ENCODE measurements at regions not wholly inside any gene's neighbourhood (a gene's known extent, or its start where the extent isn't known, plus 50 kb on each side); places are given as distances from the start of the nearest gene placed in this dataset.

- no peak for DNase-seq
These were observed 318.1 kb downstream of the LRIG3 start for GRCh38 chr12:58602179-58602578.

- no peak for DNase-seq
These were observed 317.6 kb downstream of the LRIG3 start for GRCh38 chr12:58602736-58603135.

GRCh38 chr12:58607805-58608204 lies 312.5 kb downstream of the LRIG3 start:
- DNase-seq = no peak

- no peak for DNase-seq
These were observed 311.6 kb downstream of the LRIG3 start for GRCh38 chr12:58608711-58609110.

- no peak for DNase-seq
These were observed 305.3 kb downstream of the LRIG3 start for GRCh38 chr12:58615047-58615446.

- no peak for DNase-seq
These were observed 304.7 kb downstream of the LRIG3 start for GRCh38 chr12:58615576-58615975.

GRCh38 chr12:58616618-58617017 lies 303.7 kb downstream of the LRIG3 start:
- no peak for DNase-seq

- no peak for DNase-seq
These were observed 299.2 kb downstream of the LRIG3 start for GRCh38 chr12:58621126-58621525.

GRCh38 chr12:58629376-58629775 lies 290.9 kb downstream of the LRIG3 start:
- DNase-seq = no peak

- DNase-seq = no peak
These were observed 286.8 kb downstream of the LRIG3 start for GRCh38 chr12:58633479-58633878.

- no peak for DNase-seq
These were observed 280.9 kb downstream of the LRIG3 start for GRCh38 chr12:58639318-58639934.

GRCh38 chr12:58640314-58640713 lies 280.0 kb downstream of the LRIG3 start:
- DNase-seq = no peak

GRCh38 chr12:58645946-58646345 lies 274.4 kb downstream of the LRIG3 start:
- DNase-seq = no peak

GRCh38 chr12:58647495-58647894 lies 272.8 kb downstream of the LRIG3 start:
- DNase-seq = no peak

GRCh38 chr12:58648176-58648575 lies 272.1 kb downstream of the LRIG3 start:
- no peak for DNase-seq

GRCh38 chr12:58651850-58652249 lies 268.5 kb downstream of the LRIG3 start:
- DNase-seq = no peak

- DNase-seq = no peak
These were observed 266.3 kb downstream of the LRIG3 start for GRCh38 chr12:58654021-58654420.

GRCh38 chr12:58655375-58655774 lies 264.9 kb downstream of the LRIG3 start:
- DNase-seq = no peak

GRCh38 chr12:58656254-58657009 lies 263.9 kb downstream of the LRIG3 start:
- DNase-seq = no peak

- DNase-seq = no peak
These were observed 263.1 kb downstream of the LRIG3 start for GRCh38 chr12:58657190-58657589.

- no peak for DNase-seq
These were observed 254.9 kb downstream of the LRIG3 start for GRCh38 chr12:58665375-58665774.

GRCh38 chr12:58668233-58668632 lies 252.1 kb downstream of the LRIG3 start:
- no peak for DNase-seq

GRCh38 chr12:58668871-58669270 lies 251.4 kb downstream of the LRIG3 start:
- DNase-seq = no peak

- DNase-seq = no peak
These were observed 249.7 kb downstream of the LRIG3 start for GRCh38 chr12:58670623-58671022.

- no peak for DNase-seq
These were observed 249.1 kb downstream of the LRIG3 start for GRCh38 chr12:58671196-58671595.

Data from activated CD4-positive, alpha-beta T cell treated with anti-CD3 and anti-CD28 coated beads, Interleukin-2, amount 50 U/mL, for 48 hours (primary cell).